NB4 (cell line): ENCODE measurements at regions not wholly inside any gene's neighbourhood (a gene's known extent, or its start where the extent isn't known, plus 50 kb on each side); places are given as distances from the start of the nearest gene placed in this dataset.

ENCODE experiments used
- DNase-seq: peaks from one replicate; pipeline ENCODE4 v3.0.0; 2010; ENCODE audit warnings: low read depth
- H3K4me3 ChIP-seq: one replicate; pipeline ENCODE4 v1.5.1; 2011; ENCODE audit warnings: mild to moderate bottlenecking, low read depth, low read length, moderate library complexity
- MYC ChIP-seq: IDR thresholded peaks from 2 replicates; pipeline ENCODE4 v1.6.1; 2011; ENCODE audit warnings: low read depth, low read length
- POLR2A ChIP-seq: IDR thresholded peaks from 2 replicates; pipeline ENCODE4 v1.6.1; 2011; ENCODE audit warnings: mild to moderate bottlenecking; ENCODE audit not compliant: insufficient read length; ENCODE audit errors: extremely low read depth
- TF ChIP-seq, protein P1 (sequence below): IDR thresholded peaks from 2 replicates; pipeline ENCODE4 v1.6.1; 2011; ENCODE audit warnings: low read depth, low read length
- TF ChIP-seq, protein P2 (sequence below): IDR thresholded peaks from one replicate; pipeline ENCODE4 v1.5.1; 2012; ENCODE audit warnings: low read depth, low read length

- no peak for DNase-seq
- H3K4me3 ChIP-seq, result no peak overlapping the region
- TF ChIP-seq, protein P1, sequence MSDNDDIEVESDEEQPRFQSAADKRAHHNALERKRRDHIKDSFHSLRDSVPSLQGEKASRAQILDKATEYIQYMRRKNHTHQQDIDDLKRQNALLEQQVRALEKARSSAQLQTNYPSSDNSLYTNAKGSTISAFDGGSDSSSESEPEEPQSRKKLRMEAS, result no peak
- TF ChIP-seq, protein P2, sequence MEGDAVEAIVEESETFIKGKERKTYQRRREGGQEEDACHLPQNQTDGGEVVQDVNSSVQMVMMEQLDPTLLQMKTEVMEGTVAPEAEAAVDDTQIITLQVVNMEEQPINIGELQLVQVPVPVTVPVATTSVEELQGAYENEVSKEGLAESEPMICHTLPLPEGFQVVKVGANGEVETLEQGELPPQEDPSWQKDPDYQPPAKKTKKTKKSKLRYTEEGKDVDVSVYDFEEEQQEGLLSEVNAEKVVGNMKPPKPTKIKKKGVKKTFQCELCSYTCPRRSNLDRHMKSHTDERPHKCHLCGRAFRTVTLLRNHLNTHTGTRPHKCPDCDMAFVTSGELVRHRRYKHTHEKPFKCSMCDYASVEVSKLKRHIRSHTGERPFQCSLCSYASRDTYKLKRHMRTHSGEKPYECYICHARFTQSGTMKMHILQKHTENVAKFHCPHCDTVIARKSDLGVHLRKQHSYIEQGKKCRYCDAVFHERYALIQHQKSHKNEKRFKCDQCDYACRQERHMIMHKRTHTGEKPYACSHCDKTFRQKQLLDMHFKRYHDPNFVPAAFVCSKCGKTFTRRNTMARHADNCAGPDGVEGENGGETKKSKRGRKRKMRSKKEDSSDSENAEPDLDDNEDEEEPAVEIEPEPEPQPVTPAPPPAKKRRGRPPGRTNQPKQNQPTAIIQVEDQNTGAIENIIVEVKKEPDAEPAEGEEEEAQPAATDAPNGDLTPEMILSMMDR, result no peak
- no peak for TF ChIP-seq POLR2A
- no peak for TF ChIP-seq MYC
Observed at GRCh38 chr3:127056976-127057375, 74.1 kb downstream of the PLXNA1 start.

DNA sequence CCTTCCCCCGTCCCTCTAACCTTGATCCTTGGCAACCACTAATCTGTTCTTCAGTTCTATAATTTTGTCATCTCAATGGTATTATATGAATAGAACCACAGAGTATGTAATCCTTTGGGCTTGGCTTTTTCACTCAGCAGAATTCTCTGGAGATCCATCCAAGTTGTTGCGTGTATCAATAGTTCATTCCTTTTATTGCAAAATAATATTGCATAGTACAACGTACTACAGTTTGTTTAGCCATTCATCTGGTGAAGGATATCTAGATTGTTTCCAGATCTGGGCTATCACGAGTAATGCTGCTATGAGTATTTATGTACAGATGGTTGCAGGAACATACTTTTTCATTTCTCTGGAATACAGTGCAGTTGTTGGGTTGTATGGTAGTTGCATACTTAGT lies 76.2 kb downstream of the PLXNA1 start:
- TF ChIP-seq, protein P1, result no peak
- TF ChIP-seq, protein P2, result no peak
- TF ChIP-seq POLR2A (no peak), MYC (no peak)
- no peak for DNase-seq

DNA sequence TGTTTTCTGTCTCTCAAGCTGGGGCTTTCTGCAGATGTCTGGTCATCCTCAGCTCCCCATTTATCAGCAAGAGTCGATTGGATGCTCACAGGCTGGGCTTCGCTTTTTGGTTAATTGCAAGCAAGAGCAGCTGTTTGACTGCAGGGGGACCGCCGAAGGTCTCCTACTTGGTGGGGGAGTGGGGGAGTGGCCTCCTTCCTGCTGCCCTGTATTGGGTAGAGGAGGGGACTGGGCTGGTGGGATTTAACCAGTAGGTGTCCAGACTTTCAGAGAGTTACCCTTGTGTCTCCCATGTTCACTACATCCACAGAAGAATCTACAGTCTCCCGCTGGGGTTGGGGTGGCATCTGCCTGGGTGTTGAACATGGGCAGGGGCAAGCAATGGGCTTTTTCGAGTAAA lies 78.7 kb downstream of the PLXNA1 start:
- DNase-seq, result no peak
- TF ChIP-seq, protein P2, result no peak
- TF ChIP-seq MYC (no peak), POLR2A (no peak)
- TF ChIP-seq, protein P1, result no peak
- H3K4me3 ChIP-seq, result no peak overlapping the region

More for the DNA sequence above, 76.2 kb downstream of the PLXNA1 start:
- H3K4me3 ChIP-seq, result no peak overlapping the region

GRCh38 chr3:127062926-127063325 lies 80.0 kb downstream of the PLXNA1 start:
- no peak overlapping the region for H3K4me3 ChIP-seq
- no peak for TF ChIP-seq MYC
- TF ChIP-seq POLR2A, result no peak
- TF ChIP-seq, protein P2, result no peak
- TF ChIP-seq, protein P1, result no peak
- DNase-seq, result no peak

GRCh38 chr3:127063916-127064315 lies 81.0 kb downstream of the PLXNA1 start:
- H3K4me3 ChIP-seq, result no peak overlapping the region
- no peak for TF ChIP-seq POLR2A
- DNase-seq, result no peak

GRCh38 chr3:127064391-127065137 lies 81.6 kb downstream of the PLXNA1 start:
- TF ChIP-seq, protein P2, result no peak
- TF ChIP-seq, protein P1, result no peak
- no peak for TF ChIP-seq MYC
- no peak for TF ChIP-seq POLR2A
- DNase-seq, result peak; percentile 22

More at GRCh38 chr3:127064391-127065137, 81.6 kb downstream of the PLXNA1 start:
- no peak overlapping the region for H3K4me3 ChIP-seq
